Neutrophil (primary cell): ENCODE measurements at regions not wholly inside any gene's neighbourhood (a gene's known extent, or its start where the extent isn't known, plus 50 kb on each side); places are given as distances from the start of the nearest gene placed in this dataset.

ENCODE experiments used
- H3K27ac ChIP-seq: fragments of 200-600 bp; sonication (generic); 2 replicates; pipeline ENCODE4 v1.5.1; 2016; ENCODE audit warnings: mild to moderate bottlenecking, moderate library complexity
- H3K27me3 ChIP-seq: fragments of 200-600 bp; sonication (generic); 2 replicates; pipeline ENCODE4 v1.6.0; 2016; ENCODE audit warnings: mild to moderate bottlenecking
- H3K36me3 ChIP-seq: fragments of 200-600 bp; sonication (generic); 2 replicates; pipeline ENCODE4 v1.5.1; 2017
- H3K4me1 ChIP-seq, 2 experiments: fragments of 200-600 bp in 1 of 2; sonication (generic) in 1 of 2; 1 replicate in 1 of 2; 2 replicates in 1 of 2; pipeline versions ENCODE4 v1.5.1 to v1.6.1; 2013 to 2016; ENCODE audit warnings: low read depth in 1 of 2, low read length in 1 of 2, mild to moderate bottlenecking in 1 of 2, moderate library complexity in 1 of 2; ENCODE audit not compliant: control insufficient read depth in 1 of 2, insufficient read depth in 1 of 2
- H3K4me3 ChIP-seq, 2 experiments: fragments of 200-600 bp in 1 of 2; sonication (generic) in 1 of 2; 1 replicate in 1 of 2; 2 replicates in 1 of 2; pipeline ENCODE4 v1.5.1; 2013 to 2016; ENCODE audit warnings: low read depth in 1 of 2, low read length in 1 of 2, mild to moderate bottlenecking in 1 of 2, moderate library complexity in 1 of 2
- H3K9me3 ChIP-seq: fragments of 200-600 bp; sonication (generic); 2 replicates; pipeline ENCODE4 v1.5.1; 2016
- TF ChIP-seq, protein P1 (sequence below): fragments of 200-600 bp; sonication (generic); IDR thresholded peaks from 2 replicates; pipeline ENCODE4 v1.5.1; 2016; ENCODE audit warnings: antibody characterized with exemption

DNA sequence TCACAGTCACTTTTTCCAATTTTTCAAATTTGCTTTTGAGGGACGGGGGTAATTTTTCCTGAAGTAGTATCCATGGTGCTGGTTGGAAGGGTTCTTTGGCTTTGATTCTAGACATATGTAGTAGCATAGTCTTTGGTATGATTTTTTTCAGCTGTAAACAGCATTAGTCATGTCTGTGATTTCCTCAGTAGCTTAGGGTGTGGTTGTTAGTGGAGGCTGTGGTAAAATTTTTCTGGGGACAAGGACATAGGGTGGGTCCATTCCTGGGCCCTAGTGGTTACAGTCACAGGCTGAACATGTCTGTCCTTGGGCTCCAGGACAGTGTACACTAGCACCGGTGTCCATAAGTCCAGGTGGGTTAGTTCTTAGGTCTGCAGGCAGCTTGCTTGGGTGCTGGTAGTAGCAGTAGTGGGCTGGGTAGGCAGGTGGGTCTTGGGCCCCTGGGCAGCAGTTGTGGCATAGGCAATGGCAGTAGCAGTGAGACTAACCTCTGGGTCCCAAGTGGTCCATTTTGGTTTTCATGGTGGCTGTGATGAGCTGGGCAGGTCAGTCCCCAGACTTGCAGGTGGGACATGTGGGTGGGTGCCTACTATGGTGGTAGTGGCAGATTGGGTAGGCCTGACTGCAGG is 100.0 kb upstream of the CXCL14 start:
- Histone ChIP-seq H3K4me1 (no peaks in the 10 kb centered on the region), H3K4me3 (no peak overlapping the region), H3K9me3 (no peaks in the 10 kb centered on the region), H3K36me3 (no peaks in the 10 kb centered on the region), H3K27me3 (no peaks in the 10 kb centered on the region), H3K27ac (no peak overlapping the region)
- TF ChIP-seq, protein P1, sequence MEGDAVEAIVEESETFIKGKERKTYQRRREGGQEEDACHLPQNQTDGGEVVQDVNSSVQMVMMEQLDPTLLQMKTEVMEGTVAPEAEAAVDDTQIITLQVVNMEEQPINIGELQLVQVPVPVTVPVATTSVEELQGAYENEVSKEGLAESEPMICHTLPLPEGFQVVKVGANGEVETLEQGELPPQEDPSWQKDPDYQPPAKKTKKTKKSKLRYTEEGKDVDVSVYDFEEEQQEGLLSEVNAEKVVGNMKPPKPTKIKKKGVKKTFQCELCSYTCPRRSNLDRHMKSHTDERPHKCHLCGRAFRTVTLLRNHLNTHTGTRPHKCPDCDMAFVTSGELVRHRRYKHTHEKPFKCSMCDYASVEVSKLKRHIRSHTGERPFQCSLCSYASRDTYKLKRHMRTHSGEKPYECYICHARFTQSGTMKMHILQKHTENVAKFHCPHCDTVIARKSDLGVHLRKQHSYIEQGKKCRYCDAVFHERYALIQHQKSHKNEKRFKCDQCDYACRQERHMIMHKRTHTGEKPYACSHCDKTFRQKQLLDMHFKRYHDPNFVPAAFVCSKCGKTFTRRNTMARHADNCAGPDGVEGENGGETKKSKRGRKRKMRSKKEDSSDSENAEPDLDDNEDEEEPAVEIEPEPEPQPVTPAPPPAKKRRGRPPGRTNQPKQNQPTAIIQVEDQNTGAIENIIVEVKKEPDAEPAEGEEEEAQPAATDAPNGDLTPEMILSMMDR, result no peak

DNA sequence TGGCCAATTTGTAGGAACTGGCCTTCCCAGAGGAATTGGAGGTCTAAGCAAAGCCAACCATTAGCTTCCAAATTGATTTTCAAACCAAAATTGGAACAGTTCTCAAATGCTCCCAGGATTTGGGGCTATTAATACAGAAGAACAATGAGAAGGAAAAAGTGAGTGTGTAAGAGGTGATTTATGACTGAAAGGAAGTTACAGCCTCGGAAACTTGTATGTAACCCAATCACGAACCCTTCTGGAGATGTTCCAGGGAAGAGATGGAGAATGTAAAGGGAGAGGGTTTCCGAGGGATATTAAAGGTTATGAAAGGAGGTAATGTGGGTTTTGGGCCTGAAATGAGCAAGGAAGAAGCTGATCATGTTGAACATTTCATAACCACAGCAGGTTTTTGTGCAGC is 93.2 kb upstream of the CXCL14 start:
- no peak overlapping the region for H3K4me3 ChIP-seq
- TF ChIP-seq, protein P1, result no peak
- no peaks in the 10 kb centered on the region for H3K9me3 ChIP-seq
- no peak overlapping the region for H3K27ac ChIP-seq
- H3K4me1 ChIP-seq, result no peaks in the 10 kb centered on the region
- no peaks in the 10 kb centered on the region for H3K36me3 ChIP-seq
- H3K27me3 ChIP-seq, result no peaks in the 10 kb centered on the region

DNA sequence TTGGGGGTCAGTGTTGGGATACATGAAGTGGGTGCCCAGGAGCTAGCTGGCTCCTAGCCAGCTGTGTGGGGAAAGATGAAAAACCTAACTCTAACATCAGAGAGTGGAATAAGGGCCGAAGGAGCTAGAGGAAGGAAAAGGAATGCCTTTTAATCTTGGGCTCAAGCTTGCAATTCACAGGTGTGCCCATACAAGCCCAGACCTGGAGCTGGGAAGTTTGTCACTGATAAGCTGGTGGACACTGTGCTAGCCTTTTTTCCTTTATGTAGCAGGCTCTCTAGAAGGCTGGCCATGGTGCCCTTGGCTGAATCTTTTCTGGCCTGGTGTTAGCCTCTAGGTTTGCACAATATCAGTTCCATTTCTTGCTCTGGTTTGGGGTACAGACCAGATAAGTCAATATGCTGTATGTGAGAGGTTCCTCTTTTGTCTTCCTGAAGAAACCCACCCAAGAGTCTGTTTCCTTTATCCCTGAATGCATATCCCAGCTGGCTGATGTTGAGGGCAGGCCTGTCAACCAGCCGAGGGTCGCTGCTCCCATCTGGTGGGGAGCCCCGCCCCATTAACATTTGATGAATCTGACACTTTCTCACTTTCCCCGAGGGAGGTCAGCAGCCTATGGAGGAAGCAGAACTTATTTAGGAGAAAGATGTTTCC is 92.4 kb upstream of the CXCL14 start:
- H3K36me3 ChIP-seq, result no peaks in the 10 kb centered on the region
- H3K27ac ChIP-seq, result no peak overlapping the region
- TF ChIP-seq, protein P1, result no peak

DNA sequence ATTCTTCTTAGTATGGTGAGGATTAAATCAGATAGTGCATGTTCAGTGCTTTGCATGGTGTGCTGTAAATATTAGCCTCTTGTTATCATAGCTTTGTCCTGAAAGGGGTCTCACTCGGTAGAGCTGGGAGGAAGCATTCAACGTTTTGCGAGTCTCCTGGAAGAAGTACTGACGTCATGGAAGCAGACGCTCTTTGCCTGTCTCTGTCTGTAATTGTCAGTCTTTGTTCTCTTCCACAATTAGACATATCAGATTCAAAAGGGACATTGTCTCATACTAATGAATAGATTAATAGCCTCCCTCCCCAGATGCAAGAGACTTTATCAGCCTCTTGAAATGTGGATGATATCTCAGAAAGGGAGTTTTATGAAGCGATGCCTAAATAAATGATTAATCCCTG is 91.8 kb upstream of the CXCL14 start:
- H3K4me1 ChIP-seq, result no peaks in the 10 kb centered on the region
- no peaks in the 10 kb centered on the region for H3K27me3 ChIP-seq
- H3K27ac ChIP-seq, result no peak overlapping the region
- H3K9me3 ChIP-seq, result no peaks in the 10 kb centered on the region
- TF ChIP-seq, protein P1, result no peak
- no peak overlapping the region for H3K4me3 ChIP-seq
- no peaks in the 10 kb centered on the region for H3K36me3 ChIP-seq

More for the DNA sequence above, 92.4 kb upstream of the CXCL14 start:
- H3K4me1 ChIP-seq, result no peaks in the 10 kb centered on the region
- H3K9me3 ChIP-seq, result no peaks in the 10 kb centered on the region
- no peak overlapping the region for H3K4me3 ChIP-seq
- no peaks in the 10 kb centered on the region for H3K27me3 ChIP-seq

DNA sequence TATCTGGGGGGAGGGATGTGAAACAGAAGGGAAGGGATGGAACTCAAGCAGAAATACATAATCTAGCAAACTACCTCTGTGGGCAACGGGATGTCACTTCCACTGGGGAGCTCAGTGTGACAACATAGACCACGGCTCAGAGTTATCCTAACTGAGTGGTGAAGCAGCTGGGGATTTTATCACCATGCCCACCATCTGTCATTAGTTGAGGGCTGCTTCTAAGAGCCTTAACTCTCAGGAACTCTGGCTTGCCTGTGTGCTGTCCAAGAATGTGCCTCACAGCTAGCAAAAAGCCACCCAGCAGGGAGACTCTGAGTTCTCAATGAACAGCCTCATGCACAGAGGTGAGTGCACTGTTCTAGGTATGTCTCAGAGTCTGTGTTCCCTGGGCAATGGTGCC is 90.6 kb upstream of the CXCL14 start:
- Histone ChIP-seq H3K27me3 (no peaks in the 10 kb centered on the region), H3K36me3 (no peaks in the 10 kb centered on the region), H3K27ac (no peak overlapping the region), H3K4me1 (no peaks in the 10 kb centered on the region), H3K9me3 (no peaks in the 10 kb centered on the region), H3K4me3 (no peak overlapping the region)
- TF ChIP-seq, protein P1, result no peak
